Urothelium cell line (cell line): ENCODE measurements at regions not wholly inside any gene's neighbourhood (a gene's known extent, or its start where the extent isn't known, plus 50 kb on each side); places are given as distances from the start of the nearest gene placed in this dataset.
"Not testable (repeated sequence)": the region's sequence is repeated elsewhere in the genome, so short reads cannot be mapped to it uniquely, and the experiment has no call there.

ENCODE experiments used
- DNase-seq: peaks from one replicate; pipeline ENCODE4 v3.0.0; 2011; ENCODE audit warnings: low spot score, mixed read lengths
- FAIRE-seq: peaks from 2 replicates; lab custom pipeline; 2011; peaks lifted over from hg19 to GRCh38; lab: Jason Lieb, UNC

DNA sequence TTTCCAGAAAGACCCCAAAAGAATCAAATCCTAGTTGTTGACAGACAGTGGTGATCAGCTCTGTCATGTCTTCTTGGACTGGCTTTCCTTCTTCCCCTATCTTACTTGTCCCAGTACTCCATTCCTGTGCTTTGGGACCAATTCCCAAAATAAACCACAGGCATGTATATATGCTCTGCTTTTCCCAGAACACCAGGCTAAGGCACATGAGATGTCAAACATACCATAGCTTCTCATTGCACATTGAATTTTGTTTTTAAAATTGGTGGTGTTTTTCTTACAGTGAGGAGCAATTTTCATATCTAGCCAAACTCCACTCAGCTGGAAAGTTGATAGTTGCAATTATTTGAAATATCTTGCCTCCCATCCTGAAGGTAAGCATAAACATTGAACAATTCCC is 88.9 kb upstream of the RGPD4 start:
- DNase-seq (no peak), FAIRE-seq (no peak)

DNA sequence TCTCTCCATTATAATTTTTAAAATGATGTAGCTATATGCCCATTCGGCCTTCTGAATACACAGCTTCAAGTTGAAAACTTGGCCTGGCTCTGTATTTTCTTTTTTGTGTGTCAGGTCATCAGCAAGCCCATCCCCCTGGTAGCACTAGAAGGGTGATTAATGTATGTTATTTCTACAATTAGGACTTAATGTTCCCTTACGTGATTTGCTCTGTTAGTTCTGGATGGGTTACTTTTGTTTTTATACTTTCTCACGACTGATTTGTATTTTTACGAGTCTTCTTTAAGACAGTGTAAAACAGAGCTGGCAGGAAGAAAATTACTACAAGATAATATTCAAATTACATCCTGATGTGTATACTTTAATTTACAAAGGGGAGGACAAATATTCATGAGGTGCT is 88.4 kb upstream of the RGPD4 start:
- DNase-seq (no peak), FAIRE-seq (no peak)

DNA sequence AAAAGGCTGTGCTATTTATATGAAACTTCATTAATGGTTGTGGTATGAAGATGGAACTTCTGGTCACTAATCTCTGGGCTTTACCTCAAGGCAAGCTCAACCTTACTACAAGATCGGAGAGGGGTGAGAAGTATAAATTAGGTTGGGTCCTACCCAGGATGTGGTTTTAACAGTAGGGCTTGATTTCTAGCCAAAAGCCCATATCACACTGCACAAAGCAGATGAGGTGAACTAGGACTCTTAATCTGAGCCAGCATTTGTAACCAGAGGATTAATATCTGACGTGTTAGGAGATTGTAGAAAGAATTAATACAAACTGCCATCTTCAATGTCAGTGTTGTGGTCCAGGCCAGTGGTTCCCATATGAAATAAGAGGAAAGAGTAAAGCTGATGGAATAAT is 86.4 kb upstream of the RGPD4 start:
- no peak for DNase-seq
- no peak for FAIRE-seq

DNA sequence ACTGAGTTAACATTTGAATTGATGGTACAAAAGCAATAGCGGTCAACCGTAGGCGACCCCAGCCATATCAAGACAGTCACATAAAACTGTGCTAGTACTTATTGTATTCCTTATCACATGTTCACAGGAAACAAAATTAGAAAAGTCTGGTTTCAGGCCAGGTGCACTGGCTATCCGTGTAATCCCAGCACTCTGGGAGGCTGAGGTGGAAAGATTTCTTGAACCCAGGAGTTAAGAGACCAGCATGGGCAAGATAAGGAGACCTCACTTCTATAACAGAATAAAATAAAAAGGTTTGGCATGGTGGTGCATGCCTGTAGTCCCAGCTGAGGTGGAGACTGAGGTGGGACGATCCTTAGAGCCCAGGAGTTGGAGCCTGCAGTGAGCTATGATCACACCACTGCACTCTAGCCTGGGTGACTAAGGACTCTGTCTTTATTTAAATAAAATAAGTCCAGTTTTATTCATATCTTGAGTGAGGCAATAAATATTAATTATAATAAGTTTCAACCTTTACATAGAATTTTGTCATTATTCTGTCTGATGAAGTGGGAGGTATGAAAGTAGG is 84.1 kb upstream of the RGPD4 start:
- DNase-seq (no peak), FAIRE-seq (no peak)

DNA sequence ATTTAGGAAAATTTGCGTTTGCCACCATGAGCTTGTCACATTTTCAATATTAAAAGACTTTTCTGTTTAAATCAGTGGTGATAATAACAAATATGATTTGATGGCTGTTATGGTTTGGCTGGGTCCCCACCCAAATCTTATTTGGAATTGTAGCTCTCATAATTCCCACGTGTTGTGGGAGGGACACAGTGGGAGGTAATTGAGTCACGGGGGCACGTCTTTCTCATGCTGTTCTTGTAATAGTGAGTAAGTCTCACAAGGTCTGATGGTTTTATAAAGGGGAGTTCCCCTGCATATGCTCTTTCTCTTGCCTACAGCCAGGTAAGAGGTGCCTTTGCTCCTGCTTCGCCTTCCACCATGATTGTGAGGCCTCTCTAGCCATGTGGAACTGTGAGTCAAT is 83.4 kb upstream of the RGPD4 start:
- DNase-seq (no peak), FAIRE-seq (no peak)

DNA sequence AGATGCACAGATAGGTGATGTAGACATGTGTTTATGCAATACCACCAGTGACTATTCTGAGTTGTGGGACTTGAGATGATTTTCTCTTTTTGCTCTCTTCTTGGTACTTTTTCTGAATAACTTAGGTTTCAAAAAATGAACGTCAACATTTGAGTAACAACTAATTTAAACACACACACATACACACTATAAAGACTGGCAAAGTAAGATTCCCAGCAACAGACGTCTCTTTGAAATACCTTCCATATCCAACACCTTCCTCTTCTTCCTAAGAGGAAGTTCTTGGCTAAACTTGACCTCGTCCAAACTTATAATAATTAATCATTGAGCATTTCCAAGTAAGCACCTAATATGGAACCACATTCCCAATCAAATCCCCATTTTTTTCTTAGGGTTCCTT is 81.6 kb upstream of the RGPD4 start:
- no peak for DNase-seq
- FAIRE-seq = no peak

DNA sequence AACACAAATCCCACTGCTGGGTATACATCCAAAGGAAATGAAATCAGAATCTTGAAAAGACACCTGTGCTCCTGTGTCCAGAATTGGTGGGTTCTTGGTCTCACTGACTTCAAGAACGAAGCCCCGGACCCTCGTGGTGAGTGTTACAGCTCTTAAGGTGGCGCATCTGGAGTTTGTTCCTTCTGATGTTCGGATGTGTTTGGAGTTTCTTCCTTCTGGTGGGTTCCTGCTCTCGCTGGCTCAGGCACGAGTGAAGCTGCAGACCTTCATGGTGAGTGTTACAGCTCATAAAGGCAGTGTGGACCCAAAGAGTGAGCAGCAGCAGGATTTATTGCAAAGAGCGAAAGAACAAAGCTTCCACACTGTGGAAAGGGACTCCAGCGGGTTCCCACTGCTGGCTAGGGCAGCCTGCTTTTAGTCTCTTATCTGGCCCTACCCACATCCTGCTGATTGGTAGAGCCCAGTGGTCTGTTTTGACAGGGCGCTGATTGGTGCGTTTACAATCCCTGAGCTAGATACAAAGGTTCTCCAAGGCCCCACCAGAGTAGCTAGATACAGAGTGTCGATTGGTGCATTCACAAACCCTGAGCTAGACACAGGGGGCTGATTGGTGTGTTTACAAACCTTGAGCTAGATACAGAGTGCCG is 80.0 kb upstream of the RGPD4 start:
- FAIRE-seq, DNase-seq: not testable (repeated sequence)

DNA sequence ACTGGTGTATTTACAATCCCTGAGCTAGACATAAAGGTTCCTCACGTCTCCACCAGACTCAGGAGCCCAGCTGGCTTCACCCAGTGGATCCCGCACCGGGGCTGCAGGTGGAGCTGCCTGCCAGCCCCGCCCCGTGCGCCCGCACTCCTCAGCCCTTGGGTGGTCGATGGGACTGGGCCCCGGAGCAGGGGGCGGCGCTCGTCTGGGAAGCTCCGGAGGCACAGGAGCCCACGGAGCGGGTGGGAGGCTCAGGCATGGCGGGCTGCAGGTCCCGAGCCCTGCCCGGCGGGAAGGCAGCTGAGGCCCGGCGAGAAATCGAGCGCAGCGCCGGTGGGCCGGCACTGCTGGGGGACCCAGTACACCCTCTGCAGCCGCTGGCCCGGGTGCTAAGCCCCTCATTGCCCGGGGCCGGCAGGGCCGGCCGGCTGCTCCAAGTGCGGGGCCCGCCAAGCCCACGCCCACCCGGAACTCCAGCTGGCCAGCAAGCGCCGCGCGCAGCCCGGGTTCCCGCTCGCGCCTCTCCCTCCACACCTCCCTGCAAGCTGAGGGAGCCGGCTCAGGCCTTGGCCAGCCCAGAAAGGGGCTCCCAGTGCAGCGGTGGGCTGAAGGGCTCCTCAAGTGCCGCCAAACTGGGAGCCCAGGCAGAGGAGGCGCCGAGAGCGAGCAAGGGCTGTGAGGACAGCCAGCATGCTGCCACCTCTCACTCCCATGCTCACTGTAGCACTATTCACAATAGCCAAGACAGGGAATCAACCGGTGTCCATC is 79.3 kb upstream of the RGPD4 start:
- not testable (repeated sequence) for FAIRE-seq, DNase-seq

DNA sequence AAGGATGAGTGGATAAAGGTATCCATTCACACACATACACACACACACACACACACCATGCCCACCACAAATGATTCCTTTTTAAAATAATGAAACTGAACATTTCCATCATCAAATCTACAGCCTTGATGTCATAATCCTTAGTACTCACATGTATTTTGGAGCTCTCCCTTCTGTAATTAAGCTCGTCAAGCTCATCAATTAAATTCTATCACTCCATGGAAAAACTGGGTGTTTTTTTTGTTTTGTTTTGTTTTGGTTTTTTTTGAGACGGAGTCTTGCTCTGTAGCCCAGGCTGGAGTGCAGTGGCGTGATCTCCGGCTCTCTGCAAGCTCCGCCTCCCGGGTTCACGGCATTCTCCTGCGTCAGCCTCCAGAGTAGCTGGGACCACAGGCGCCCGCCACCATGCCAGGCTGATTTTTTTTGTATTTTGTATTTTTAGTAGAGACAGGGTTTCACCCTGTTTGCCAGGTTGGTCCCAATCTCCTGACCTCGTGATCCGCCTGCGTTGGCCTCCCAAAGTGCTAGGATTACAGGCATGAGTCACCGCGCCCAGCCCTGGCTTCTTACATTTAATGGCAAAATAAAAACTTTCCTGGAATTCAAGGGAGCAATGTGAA is 78.6 kb upstream of the RGPD4 start:
- FAIRE-seq (no peak), DNase-seq (no peak)

DNA sequence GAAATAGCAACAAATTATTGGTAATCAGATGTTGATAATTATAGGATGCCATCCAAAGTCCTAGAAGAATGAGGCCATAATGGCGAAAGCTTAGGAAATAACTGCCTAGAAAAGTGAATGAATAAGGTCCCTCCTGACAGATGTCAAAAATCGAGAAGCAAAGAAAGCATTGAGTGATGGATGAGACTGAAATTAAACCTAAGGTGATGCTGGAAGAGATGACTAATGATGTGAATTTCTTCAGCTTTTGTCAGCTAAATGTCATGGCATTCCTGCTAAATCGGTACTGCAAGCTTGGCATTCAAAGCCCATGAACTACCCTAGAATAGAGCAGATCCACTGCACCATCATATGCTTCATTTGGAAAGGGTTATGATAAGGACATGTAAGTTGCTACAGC is 74.8 kb upstream of the RGPD4 start:
- no peak for DNase-seq
- FAIRE-seq = no peak

DNA sequence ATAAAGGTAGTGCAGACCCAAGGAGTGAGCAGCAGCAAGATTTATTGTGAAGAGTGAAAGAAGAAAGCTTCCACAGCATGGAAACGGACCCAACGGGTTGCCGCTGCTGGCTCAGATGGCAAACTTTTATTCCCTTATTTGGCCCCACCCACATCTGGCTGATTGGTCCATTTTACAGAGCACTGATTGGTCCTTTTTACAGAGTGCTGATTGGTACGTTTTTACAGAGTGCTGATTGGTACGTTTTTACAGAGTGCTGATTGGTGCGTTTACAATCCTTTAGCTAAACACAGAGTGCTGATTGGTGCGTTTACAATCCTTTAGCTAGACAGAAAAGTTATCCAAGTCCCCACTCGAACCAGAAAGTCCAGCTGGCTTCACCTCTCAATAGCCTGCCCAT is 72.9 kb upstream of the RGPD4 start:
- FAIRE-seq = not testable (repeated sequence)

DNA sequence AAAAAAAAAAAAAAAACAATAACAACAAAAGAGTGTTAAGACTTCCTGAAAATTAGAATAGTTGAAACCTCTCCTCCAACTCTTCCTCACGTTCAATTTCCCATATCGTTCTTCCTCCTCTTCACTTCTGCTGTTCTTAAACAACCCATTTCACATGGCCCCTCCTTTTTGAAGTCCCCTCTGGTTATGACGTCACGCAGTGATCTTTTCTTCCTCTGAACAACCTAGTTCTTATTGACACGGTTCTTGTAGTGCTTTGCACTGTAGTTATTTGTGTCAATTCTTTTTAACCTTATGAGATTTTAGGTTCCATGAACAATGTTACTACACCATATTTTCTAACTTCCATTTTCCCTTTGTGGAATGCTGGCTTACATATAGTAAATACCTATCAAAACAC is 69.5 kb upstream of the RGPD4 start:
- FAIRE-seq (no peak), DNase-seq (no peak)

More for the DNA sequence above, 72.9 kb upstream of the RGPD4 start:
- not testable (repeated sequence) for DNase-seq

DNA sequence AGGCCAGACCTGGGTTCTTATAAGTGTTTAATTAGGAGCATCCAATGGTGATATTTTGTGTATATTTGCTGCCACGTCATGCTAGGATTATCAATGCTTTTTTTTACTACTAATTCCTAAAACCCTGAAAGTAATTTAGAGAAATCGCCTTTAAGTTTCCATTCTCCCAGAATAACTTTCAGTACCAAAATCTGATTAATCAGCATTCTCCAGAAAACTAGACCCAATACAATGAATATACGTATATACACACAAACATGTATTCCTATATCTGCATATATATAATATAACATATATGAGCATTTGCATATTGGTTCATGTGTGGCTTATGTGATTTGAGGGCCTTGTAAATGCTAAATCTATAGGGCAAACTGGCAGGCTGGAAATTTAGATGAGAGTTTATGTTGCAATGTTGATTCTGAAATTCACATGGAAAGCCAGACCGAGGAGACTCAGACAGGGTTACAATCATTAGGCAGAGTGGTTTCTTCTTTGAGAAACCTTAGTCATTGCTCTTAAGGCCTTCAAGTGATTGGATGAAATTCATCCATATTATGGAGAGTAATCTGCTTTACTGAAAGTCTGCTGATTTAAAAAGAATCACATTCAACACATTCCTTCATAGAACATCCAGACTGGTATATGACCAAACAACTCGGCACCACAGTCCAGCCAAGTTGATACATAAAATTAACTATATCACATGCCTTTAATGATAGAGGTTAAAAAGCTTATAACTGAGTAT is 65.9 kb upstream of the RGPD4 start:
- FAIRE-seq (no peak), DNase-seq (no peak)

DNA sequence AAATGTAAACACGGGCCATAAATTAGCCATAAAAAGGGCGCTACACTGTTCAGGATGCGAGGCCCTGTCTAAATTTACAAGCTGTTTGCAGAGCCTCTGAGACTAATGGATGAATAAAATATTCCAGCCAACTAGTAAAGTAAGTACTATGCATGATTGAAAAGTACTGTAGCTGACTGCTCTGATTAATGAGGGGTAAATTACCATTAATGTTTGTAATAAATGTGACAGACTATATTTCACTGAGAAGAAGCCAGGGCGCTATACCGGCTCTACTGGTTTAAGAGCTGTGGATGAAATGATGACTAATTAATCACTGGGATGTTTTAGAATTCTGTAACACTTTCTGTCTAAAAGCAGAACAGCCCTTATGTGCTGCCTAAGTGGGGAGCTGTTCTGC is 54.3 kb upstream of the RGPD4 start:
- no peak for DNase-seq
- FAIRE-seq = no peak

DNA sequence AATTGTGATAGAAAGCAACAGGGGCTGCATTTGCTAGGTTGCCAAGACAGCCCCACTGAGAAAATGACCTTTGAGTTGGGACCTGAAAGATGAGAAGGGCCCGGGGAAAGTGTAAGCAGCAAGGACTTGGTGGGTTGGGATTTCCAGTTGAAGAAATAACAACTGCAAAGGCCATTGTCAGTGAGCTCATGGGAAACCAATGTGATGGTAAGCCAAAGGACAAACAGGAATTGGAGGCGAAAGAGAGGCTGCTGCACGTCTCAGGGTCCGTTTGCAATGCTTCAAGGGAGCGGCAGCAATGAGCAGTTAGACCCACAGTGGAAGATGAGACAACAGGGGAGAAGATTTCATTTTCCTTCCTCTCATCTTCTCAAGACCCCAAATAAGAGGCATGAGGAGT is 51.5 kb upstream of the RGPD4 start:
- no peak for FAIRE-seq
- DNase-seq = no peak

DNA sequence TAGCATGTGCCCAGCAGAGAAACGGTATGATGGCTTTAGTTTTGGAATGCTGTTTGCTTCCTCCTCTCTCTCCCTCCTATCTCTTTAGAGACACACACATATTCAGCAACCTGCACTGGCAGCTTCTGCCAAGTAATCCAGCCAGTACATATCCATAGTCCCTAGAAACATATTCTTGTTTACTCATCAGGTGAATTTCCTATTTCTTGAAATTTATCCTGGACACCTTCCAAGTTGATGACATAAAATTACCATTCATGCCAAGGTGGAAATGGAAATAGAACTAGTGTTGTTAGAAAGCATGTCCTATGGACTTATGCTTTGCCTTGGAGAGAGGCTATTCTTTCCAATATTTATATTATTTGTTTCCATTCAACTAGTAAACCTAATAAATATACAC is 50.9 kb upstream of the RGPD4 start:
- FAIRE-seq (no peak), DNase-seq (no peak)

DNA sequence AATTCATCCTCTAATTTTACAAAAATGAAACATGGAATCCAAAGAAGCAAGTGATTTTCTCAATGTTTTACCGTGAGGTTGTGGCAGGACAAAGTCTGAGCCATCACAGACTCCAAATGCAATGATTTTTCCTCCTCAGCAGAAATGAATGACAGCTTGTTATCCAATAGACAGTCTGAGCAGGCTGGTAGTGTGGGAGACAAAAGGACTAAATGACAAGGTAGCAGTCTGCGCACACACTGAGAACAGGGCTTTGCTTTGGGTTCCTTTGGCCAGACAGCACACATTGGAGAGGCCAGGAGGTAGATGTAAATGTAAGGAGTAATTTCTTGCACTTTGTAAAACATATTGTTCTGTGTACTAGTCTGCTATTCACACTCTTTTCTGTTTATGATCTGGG is 50.3 kb upstream of the RGPD4 start:
- DNase-seq (no peak), FAIRE-seq (no peak)
